ENCODE measurements at regions not wholly inside any gene's neighbourhood (a gene's known extent, or its start where the extent isn't known, plus 50 kb on each side); places are given as distances from the start of the nearest gene placed in this dataset.

DNA sequence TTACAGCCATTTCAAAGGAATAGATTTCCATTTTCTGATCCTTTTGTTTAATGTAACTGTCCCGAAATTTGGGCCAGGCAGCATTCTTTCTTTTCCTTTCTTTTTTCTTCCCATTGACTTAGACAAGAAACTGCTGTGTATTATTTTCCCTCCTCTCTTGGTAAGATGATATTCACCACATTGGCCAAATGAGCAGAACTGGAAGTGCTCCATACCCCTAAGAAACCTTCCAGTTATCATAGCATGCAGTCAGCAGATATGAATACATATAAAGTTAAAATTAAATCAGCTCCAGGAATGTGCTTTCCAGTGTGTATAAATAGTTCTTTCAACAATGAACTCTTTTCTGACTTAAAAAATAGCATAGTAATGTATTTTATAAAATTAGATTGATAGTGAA, 168.5 kb upstream of the GAS1 start:
- TF ChIP-seq CTCF (IDR thresholded peaks at IDR 0.05) (no peak), EP300 (IDR thresholded peaks at IDR 0.05) (no peak)

Data from suprapubic skin (tissue), 3 donors.